Upper lobe of left lung (tissue), 4 donors: ENCODE measurements at regions not wholly inside any gene's neighbourhood (a gene's known extent, or its start where the extent isn't known, plus 50 kb on each side); places are given as distances from the start of the nearest gene placed in this dataset.

Experiments
- CTCF ChIP-seq, 6 experiments: fragments of 450-650 bp in 4 of 6; fragments of 200-600 bp in 2 of 6; sonication (generic) in 2 of 6; IDR thresholded peaks; one replicate each; pipeline ENCODE4 v1.5.1; 2016 to 2019; ENCODE audit warnings: antibody characterized with exemption in 6 of 6
- EP300 ChIP-seq, 4 donors: sonication (generic); formaldehyde crosslinking; IDR thresholded peaks; one replicate each; pipeline ENCODE4 v1.5.1; 2017; ENCODE audit warnings: antibody characterized with exemption in 4 of 4, control low read depth in 2 of 4
- POLR2A ChIP-seq, 4 donors: fragments of 450-650 bp; IDR thresholded peaks; one replicate each; pipeline ENCODE4 v1.5.1; 2016 to 2017; ENCODE audit warnings: antibody characterized with exemption in 4 of 4, mild to moderate bottlenecking in 2 of 4
- POLR2AphosphoS5 ChIP-seq, 2 donors: sonication (generic); formaldehyde crosslinking; IDR thresholded peaks; one replicate each; pipeline ENCODE4 v1.5.1; 2017; ENCODE audit warnings: antibody characterized with exemption in 2 of 2

DNA sequence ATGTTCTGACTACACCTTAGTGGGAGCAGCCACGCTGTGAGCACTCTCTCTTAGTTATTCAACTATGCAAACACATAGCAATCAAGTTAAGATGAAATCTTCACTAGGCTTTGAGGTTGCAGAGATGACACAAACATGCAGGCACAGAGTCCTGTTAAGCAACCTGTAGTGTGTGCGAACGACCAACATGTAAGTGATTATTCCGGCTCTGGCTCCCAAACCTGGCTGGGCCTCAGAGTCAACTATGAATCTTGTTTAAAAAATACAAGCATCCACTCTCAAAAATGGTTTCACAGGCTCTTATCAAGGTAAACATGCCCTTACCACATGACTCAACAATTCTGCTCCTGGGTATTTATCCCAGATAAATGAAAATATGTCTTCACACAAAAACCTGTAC, 91.4 kb downstream of the IRS2 start:
- TF ChIP-seq CTCF (IDR thresholded peaks at IDR 0.05) (no peak), POLR2A (IDR thresholded peaks at IDR 0.05) (no peak), EP300 (IDR thresholded peaks at IDR 0.05) (no peak), POLR2AphosphoS5 (IDR thresholded peaks at IDR 0.05) (no peak)
